Caco-2 (cell line): ENCODE measurements at regions not wholly inside any gene's neighbourhood (a gene's known extent, or its start where the extent isn't known, plus 50 kb on each side); places are given as distances from the start of the nearest gene placed in this dataset.

Experiments used
- BruUV-seq: library from RNA; stranded (reverse); fragments of 400-500 nt; replicated peaks from 2 replicates; lab custom pipeline; 2021; lab: Mats Ljungman, UMichigan
- CTCF ChIA-PET: fragments of 300-600 bp; sonication (Branson Sonifier 250); formaldehyde crosslinking; loops from one replicate; lab custom pipeline; 2022; ENCODE audit warnings: antibody characterized with exemption; lab: Charles Lee
- POLR2A ChIA-PET: fragments of 300-600 bp; sonication (Branson Sonifier 250); formaldehyde crosslinking; loops from one replicate; lab custom pipeline; 2022; ENCODE audit warnings: antibody characterized with exemption; lab: Charles Lee
- DNase-seq, 2 experiments: peaks; one replicate each; pipeline versions ENCODE4 v3.0.0 to v3.0.0-alpha.2; 2020 to 2022
- H3K27me3 ChIP-seq: replicated peaks from 2 replicates; pipeline ENCODE4 v1.6.0; 2011; ENCODE audit warnings: low read length; ENCODE audit not compliant: control insufficient read depth, insufficient read depth
- H3K36me3 ChIP-seq: 2 replicates; pipeline ENCODE4 v1.5.1; 2011; ENCODE audit warnings: low read length; ENCODE audit not compliant: control insufficient read depth, insufficient read depth
- H3K4me1 ChIP-seq: fragments of 250-450 bp; sonication (Bioruptor Pico); 2 replicates; pipeline ENCODE4 v1.5.1; 2020; ENCODE audit warnings: mild to moderate bottlenecking
- H3K4me3 ChIP-seq: 2 replicates; pipeline ENCODE4 v1.5.1; 2011; ENCODE audit warnings: low read depth, mild to moderate bottlenecking, control low read depth, low read length
- H3K9me3 ChIP-seq: fragments of 250-450 bp; sonication (Bioruptor Pico); 2 replicates; pipeline ENCODE4 v1.5.1; 2020; ENCODE audit warnings: mild to moderate bottlenecking, moderate library complexity
- H3K27ac Mint-ChIP-seq: one replicate; pipeline ENCODE4 v1.8.0; 2022; ENCODE audit warnings: mixed read lengths; ENCODE audit not compliant: unreplicated experiment
- H3K27me3 Mint-ChIP-seq: one replicate; pipeline ENCODE4 v1.8.0; 2022; ENCODE audit warnings: mixed read lengths; ENCODE audit not compliant: insufficient read depth, unreplicated experiment
- H3K36me3 Mint-ChIP-seq: one replicate; pipeline ENCODE4 v1.8.0; 2022; ENCODE audit warnings: mild to moderate bottlenecking, mixed read lengths; ENCODE audit not compliant: insufficient read depth, unreplicated experiment
- H3K4me1 Mint-ChIP-seq: one replicate; pipeline ENCODE4 v1.8.0; 2022; ENCODE audit warnings: low read depth, mixed read lengths; ENCODE audit not compliant: unreplicated experiment
- H3K4me3 Mint-ChIP-seq: one replicate; pipeline ENCODE4 v1.8.0; 2022; ENCODE audit warnings: mild to moderate bottlenecking, moderate library complexity, mixed read lengths; ENCODE audit not compliant: unreplicated experiment
- H3K9me3 Mint-ChIP-seq: one replicate; pipeline ENCODE4 v1.8.0; 2022; ENCODE audit warnings: mixed read lengths; ENCODE audit not compliant: unreplicated experiment
- intact Hi-C: fragments of 100-400 bp; cut with micrococcal nuclease; formaldehyde crosslinking; loops from one replicate; pipeline ENCODE4 v1.10.0; 2022; ENCODE audit not compliant: unreplicated experiment
- TF ChIP-seq, protein P1 (sequence below), 2 experiments: fragments of 200-600 bp in 1 of 2; IDR thresholded peaks; 1 replicate in 1 of 2; 2 replicates in 1 of 2; pipeline versions ENCODE4 v1.5.1 to v1.8.0; 2011 to 2022; ENCODE audit warnings: antibody characterized with exemption in 1 of 2, control low read depth in 1 of 2, inconsistent platforms in 1 of 2, low read depth in 1 of 2, low read length in 1 of 2, mild to moderate bottlenecking in 1 of 2, moderate library complexity in 1 of 2; ENCODE audit not compliant: insufficient read depth in 1 of 2, severe bottlenecking in 1 of 2, unreplicated experiment in 1 of 2

DNA sequence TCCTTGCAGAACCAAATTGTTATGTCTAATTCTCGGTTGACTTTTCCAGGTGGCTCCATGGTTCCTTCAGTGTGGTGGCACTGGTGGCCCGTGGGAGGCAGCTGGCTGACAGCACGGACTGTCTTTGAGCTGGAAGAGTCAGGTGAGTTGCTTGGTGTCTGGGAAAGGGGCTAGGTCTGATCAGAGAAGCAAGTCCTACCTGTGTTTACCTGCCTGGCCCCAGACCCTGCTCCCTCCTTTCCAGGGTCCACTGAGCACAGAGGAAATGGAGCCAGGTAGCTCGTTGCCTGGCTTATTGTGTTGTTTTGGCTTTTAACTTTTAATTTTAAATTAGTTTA is 111.8 kb downstream of the BANF2 start:
- Mint-ChIP-seq H3K27ac (no peak overlapping the region), H3K9me3 (no peaks in the 10 kb centered on the region), H3K4me3 (no peak overlapping the region), H3K27me3 (no peaks in the 10 kb centered on the region), H3K36me3 (no peaks in the 10 kb centered on the region), H3K4me1 (peaks cover 12% of the 10 kb centered on the region)
- Histone ChIP-seq H3K4me3 (no peak overlapping the region), H3K36me3 (no peaks in the 10 kb centered on the region), H3K4me1 (peaks cover 9% of the 10 kb centered on the region; the same call in 1 of the 2 replicates), H3K27me3 (no peaks in the 10 kb centered on the region), H3K9me3 (no peaks in the 10 kb centered on the region)
- no peak for DNase-seq
- TF ChIP-seq, protein P1, sequence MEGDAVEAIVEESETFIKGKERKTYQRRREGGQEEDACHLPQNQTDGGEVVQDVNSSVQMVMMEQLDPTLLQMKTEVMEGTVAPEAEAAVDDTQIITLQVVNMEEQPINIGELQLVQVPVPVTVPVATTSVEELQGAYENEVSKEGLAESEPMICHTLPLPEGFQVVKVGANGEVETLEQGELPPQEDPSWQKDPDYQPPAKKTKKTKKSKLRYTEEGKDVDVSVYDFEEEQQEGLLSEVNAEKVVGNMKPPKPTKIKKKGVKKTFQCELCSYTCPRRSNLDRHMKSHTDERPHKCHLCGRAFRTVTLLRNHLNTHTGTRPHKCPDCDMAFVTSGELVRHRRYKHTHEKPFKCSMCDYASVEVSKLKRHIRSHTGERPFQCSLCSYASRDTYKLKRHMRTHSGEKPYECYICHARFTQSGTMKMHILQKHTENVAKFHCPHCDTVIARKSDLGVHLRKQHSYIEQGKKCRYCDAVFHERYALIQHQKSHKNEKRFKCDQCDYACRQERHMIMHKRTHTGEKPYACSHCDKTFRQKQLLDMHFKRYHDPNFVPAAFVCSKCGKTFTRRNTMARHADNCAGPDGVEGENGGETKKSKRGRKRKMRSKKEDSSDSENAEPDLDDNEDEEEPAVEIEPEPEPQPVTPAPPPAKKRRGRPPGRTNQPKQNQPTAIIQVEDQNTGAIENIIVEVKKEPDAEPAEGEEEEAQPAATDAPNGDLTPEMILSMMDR (IDR thresholded peaks at IDR 0.05; ENCODE audit: insufficient read depth in 1 of 2, low read depth in 1 of 2, low read length in 1 of 2, severe bottlenecking in 1 of 2, unreplicated experiment in 1 of 2), result no peak
- intact Hi-C loops, result no loop called here
- no TSS peak for BruUV-seq
- POLR2A ChIA-PET, result no interaction called here
- CTCF ChIA-PET, result no interaction called here

DNA sequence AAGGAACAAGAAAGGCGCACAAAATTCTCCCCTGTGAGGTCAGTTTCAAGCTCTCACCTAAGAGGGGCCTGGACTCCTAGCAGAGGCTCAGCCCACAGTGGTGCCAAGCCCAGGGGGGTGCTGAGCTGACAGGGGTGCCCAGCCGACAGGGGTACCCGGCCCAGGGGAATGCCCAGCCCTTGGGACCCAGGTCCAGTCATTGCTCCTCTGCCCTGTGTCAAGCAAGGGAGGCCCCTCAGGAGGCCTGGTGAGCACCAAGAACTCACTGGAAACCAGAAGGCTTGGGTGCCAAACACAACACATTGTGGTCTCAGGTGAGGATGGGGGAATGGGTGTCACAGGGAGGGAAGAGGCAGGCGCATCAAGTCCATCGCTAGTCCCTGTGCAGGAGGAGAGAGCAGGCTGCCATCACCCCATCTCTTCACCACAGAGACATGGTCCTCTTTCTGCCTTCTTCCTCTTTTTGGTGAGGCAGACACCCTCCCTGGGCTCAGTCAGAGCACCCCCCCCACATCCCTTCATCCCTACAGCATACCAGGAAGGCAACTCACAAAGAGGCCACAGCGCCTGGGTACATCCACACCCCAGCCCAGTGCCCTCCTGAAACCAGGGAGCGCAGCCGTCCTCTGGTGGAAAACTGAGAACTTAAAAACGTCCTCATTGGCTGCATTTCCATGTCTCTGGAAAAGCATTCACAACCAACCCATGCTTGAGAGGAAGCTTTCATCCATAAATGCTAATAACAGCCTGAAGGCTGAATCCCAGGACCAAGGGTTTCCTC is 111.3 kb downstream of the BANF2 start:
- TF ChIP-seq, protein P1 (IDR thresholded peaks at IDR 0.05; ENCODE audit: insufficient read depth in 1 of 2, low read depth in 1 of 2, low read length in 1 of 2, severe bottlenecking in 1 of 2, unreplicated experiment in 1 of 2), result no peak
- no peaks in the 10 kb centered on the region for H3K9me3 Mint-ChIP-seq

DNA sequence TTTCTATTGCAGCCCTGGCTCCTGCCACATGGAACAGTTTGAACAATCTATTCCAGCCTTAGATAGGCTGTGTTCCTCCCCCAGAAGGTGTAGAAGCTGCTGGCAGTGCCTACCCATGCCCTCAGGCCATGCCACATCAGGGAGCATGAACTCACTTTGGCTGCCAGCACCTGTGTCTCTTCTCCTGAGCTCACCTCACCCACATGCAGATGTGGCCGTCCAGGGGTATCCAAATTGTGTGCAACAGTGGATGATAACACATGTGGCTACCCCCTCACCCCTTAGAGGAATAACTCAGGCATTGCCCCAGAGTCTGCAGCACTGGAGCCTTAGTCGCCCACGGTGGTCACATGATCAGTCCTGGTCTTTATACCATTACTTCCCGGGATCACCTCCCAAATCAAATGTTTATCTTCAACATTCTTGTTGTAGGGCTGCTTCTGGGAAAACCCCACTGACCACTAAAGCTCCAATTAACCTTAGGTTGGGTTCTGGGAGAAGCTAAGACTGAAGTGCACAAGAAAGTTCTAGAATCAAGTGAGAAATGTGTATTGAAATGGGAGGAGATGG is 110.4 kb downstream of the BANF2 start:
- no peak overlapping the region for H3K4me3 ChIP-seq
- intact Hi-C loops, result no loop called here
- CTCF ChIA-PET, result no interaction called here
- H3K4me1 ChIP-seq, result peaks cover 9% of the 10 kb centered on the region; the same call in 1 of the 2 replicates
- TF ChIP-seq, protein P1 (IDR thresholded peaks at IDR 0.05; ENCODE audit: insufficient read depth in 1 of 2, low read depth in 1 of 2, low read length in 1 of 2, severe bottlenecking in 1 of 2, unreplicated experiment in 1 of 2), result no peak
- H3K9me3 Mint-ChIP-seq, result peaks cover 3% of the 10 kb centered on the region
- no peak for DNase-seq
- H3K27ac Mint-ChIP-seq, result no peak overlapping the region
- POLR2A ChIA-PET, result no interaction called here
- no peaks in the 10 kb centered on the region for H3K36me3 Mint-ChIP-seq
- BruUV-seq, result no TSS peak
- peaks cover 20% of the 10 kb centered on the region for H3K4me1 Mint-ChIP-seq
- no peaks in the 10 kb centered on the region for H3K9me3 ChIP-seq
- H3K27me3 Mint-ChIP-seq, result no peaks in the 10 kb centered on the region
- no peak overlapping the region for H3K4me3 Mint-ChIP-seq
- no peaks in the 10 kb centered on the region for H3K36me3 ChIP-seq
- no peaks in the 10 kb centered on the region for H3K27me3 ChIP-seq

More for the DNA sequence above, 111.3 kb downstream of the BANF2 start:
- no peaks in the 10 kb centered on the region for H3K27me3 ChIP-seq
- no TSS peak for BruUV-seq
- H3K9me3 ChIP-seq, result no peaks in the 10 kb centered on the region
- DNase-seq, result no peak
- intact Hi-C loops, result no loop called here
- Mint-ChIP-seq H3K4me3 (no peak overlapping the region), H3K36me3 (no peaks in the 10 kb centered on the region), H3K27me3 (no peaks in the 10 kb centered on the region), H3K4me1 (peaks cover 17% of the 10 kb centered on the region), H3K27ac (no peak overlapping the region)
- H3K4me3 ChIP-seq, result no peak overlapping the region
- POLR2A ChIA-PET, result no interaction called here
- H3K36me3 ChIP-seq, result no peaks in the 10 kb centered on the region
- CTCF ChIA-PET, result no interaction called here
- peaks cover 9% of the 10 kb centered on the region; the same call in 1 of the 2 replicates for H3K4me1 ChIP-seq
